GF-D8 (cell line): ENCODE measurements at regions not wholly inside any gene's neighbourhood (a gene's known extent, or its start where the extent isn't known, plus 50 kb on each side); places are given as distances from the start of the nearest gene placed in this dataset.

Experiments
- DNase-seq: peaks from one replicate; lab custom pipeline; 2025; lab: John Stamatoyannopoulos, UW

DNA sequence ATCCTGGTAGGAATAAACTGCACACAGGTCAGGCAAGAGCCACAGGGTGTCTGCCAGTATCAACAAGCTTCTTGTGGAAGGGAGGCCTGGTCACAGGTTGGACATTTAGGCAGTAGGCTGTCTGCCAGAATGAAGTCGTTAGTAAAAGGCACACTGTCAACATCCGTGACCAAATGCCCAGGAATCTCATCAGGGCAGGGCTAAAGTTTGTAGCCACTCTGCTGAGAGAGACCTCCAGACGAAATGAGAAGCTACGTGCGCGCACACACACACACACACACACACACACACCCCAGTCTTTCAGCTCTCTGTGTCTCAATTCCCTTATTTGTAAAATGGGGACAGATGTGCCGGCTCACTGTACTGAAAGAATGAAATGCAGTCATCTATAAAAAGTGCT, 408.7 kb upstream of the ZFP42 start:
- no peak for DNase-seq

DNA sequence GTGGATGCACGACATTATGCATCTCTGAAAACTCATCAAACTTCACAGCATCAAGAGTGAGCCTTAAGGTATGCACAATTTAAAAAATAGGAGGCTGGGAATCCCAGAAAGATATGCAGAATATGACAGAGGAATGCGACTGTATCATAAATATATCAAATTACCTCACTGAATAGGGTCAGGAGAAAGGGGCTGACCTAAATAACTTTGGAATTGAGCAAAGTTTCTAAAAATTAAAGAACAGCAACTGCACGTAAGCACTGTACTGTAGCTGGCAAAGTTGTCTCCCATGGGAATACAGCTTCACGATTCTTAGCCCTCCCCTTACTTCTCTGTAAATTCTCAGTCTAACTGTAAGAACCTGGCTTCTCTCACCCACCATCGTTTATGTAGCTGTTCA, 397.4 kb upstream of the ZFP42 start:
- DNase-seq = no peak

DNA sequence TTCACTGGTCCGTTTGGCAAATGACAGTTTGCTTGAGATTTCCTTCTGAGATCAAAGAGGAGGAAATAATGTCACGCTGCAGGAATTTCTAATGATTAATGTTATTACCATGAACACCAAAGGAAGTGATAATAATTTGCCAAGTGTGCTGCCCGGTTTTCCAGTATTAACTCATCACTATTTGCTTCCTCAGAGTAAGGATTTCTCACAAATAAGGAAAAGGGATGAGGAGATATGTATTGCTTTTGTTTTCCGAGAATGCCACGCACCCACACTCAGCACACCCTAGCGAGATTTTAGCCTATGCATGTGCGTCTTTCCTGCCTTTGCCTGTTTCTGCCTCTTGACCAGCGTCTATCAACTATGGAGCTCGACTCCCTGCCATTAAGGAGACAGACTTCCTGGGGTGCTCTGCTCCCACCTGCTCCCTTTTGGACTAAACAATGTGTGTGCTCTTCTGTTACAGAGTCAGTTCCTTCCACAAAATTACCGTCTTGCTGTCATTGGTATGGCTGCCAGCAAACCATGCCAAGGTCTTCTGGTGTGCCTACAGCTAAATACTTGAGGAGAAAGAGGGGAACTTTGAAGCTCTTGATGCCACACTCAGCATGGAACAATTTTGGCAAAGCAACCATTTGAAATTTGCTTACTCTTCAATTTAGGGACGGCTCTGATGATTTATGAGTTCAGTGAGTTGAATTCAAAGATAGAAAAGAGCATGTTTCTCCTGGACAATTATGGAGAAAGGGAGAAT, 393.1 kb upstream of the ZFP42 start:
- no peak for DNase-seq

DNA sequence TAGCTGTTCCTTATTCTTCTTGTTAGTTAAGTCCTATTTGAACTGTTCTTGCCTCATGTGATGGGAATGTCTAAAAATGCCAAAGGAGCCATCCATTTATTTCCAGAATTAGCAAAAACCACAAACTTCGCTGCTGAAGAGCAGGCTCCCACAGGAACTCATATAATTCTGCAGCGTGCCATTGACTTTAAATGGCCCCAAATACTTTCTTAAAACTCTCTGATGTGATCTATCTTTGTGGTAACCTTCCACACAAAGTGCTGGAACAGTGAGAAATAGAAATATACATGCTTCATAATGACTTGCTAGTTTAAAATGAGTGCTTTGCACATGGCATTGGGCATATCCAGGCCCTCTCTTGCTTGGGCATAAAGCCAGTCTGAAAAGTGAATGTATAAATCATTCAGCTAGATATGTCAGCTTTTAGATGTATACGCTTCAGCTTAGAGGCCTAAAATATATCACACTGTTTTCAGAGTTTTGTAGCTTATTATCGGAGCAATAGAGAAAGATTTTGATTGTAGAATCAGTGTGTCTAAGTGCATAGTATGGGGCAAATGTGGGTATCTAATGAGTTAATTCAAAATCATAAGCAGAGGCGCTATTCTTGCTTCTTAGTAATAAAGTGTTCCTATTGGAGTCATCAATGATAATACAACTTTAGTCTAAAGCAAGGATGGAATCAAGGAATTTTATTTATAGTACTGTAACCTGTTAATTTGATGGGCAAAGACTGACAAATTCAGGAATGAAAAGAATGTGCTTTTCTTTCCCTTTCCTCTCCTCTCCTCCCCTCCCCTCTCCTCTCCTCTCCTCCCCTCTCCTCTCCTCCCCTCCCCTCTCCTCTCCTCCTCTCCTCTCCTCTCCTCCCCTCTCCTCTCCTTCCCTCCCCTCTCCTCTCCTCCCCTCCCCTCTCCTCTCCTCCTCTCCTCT, 392.2 kb upstream of the ZFP42 start:
- DNase-seq = no peak

DNA sequence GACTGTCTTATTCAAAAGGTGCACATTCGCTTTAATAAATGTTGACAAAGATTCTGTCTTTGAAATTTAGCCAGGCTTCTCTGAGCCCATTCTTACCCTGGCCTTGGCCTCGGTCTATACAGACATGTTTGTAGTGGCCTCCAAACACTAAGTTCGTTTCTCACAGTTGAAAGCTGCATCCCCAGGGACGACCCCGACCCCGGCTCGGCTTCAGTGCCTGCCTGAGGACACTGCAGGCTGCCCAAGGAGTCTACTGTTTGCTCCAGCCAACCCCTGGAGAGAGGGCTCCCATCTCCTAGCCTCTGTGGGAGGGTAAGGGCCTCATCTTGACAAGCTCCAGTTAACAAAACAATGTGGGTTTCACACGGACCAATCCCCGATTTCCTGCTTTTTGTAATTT, 390.6 kb upstream of the ZFP42 start:
- DNase-seq = no peak

DNA sequence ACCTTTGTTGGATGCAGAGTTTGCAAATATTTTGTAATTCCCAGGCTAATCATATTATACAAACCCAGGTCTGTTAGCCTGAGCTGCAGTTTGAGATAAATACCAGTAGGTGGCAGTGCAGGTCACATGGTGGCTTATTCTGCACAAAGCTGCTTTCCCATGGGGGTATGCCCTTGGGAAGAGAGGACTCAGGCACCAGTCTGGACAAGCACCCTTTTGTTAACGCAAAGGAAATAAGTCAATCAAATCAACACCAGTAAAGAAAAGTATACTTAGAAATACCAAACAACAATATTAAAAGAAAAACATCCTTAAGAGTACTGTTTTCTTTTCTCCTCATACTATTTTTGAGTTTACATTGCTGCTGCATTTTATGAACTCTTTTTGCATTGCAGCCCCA, 389.0 kb upstream of the ZFP42 start:
- no peak for DNase-seq

DNA sequence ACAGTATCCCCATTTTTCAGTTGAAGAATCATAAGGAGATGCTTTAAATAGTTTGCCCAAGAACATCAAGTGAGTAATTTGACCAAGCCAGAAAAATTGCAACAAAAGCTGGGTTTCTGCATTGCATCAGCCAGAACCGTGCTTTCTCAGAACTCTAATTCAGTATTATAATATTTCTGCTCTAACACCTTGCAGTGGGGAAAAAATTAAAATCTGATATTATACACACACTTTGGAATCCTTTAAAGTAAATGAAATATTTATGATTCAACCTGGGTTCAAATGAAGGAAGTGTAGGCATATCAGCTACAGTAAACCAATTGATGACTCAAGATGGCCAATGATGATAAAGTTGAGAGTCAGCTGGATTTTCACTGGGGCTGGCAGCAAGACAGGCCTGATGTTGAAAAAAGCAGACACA, 387.6 kb upstream of the ZFP42 start:
- no peak for DNase-seq

DNA sequence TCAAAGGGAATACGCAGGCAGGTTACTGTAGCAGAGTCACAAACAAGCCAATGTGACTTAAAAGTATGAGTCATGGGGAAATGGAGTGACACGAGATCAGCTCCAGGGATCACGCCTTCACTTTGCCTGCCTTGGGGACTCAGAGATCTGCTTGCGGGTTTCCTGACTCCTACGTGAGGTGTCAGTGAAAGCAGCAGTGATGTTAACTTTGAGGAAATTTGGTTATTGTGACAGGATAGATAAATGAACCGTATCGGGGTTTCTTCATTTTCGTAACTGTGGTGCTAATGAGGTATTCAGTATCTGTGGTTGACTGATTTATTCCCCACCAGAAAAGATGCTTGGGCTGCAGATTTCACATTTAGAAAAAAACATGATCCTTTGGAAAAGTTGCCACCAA, 383.3 kb upstream of the ZFP42 start:
- DNase-seq = no peak

DNA sequence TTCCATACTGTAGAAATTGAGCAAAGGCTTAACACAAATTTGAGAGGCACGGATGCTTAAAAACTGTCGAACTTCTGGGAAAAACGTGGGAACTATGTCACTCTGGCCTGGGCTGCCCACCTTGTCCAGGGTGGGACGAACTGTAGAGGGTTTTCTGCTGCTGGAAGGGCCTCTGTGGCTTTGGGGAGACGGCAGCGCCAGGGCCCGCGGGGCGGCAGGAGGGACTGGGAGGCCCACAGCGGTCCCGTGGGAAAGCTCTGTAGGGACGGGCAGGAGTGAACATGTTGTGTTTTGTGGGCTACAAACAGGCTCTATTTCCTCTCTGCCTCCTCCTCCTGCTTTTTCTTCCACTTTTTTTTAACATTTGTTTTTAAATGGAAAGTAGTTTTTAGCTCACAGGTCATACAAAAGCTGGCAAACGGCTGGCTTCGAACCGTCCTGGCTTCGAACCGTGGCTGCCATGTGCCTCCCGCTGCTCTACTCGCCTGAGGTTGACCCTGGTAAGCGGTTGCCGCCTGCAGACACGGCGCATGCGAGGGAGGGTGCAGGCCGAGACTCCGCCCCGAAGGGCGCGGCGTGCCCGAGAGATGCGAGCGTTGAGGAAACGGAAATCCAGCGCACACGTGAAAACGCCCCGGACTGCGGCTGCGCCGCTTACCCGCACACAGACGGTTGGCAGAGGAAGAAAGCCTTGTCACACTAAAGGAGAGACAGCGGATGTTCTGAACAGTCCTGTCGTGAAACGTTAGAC, 382.3 kb upstream of the ZFP42 start:
- DNase-seq = no peak

DNA sequence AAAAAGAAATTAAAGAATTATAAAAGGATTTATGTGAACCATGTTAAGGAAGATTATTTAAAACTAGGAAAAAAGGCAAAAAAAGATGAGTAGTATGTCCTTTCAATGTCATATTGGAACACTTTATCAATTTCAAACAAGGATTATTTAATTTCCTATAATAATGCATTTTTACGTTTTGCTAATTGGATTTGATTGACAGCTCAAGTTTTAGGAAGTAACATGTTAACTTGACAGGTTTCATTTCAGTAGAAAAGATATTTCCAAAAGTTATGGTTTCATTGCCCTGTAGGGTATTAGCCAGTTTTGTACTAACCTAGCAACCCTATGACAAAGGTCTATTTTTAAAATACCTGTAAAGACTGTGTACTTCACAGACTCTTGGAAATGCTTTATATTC, 379.6 kb upstream of the ZFP42 start:
- no peak for DNase-seq

DNA sequence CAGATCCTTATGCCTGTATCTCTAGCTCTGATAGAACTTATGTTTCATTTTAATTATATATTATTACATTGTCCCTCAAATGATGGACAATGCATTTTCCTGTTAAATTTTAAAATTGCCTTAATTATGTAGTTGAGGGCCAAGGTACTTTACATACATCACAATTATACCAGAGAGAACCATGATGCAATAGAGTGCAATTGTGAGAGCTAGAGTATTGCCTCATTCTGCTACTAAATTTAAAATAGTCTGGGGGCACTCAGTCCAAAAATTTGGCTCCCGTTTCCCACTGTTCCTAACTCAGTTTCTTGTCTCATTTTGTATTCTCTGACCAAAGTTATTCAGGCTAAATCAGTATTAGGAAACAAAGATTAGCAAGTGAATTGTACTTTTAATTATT, 378.5 kb upstream of the ZFP42 start:
- no peak for DNase-seq

DNA sequence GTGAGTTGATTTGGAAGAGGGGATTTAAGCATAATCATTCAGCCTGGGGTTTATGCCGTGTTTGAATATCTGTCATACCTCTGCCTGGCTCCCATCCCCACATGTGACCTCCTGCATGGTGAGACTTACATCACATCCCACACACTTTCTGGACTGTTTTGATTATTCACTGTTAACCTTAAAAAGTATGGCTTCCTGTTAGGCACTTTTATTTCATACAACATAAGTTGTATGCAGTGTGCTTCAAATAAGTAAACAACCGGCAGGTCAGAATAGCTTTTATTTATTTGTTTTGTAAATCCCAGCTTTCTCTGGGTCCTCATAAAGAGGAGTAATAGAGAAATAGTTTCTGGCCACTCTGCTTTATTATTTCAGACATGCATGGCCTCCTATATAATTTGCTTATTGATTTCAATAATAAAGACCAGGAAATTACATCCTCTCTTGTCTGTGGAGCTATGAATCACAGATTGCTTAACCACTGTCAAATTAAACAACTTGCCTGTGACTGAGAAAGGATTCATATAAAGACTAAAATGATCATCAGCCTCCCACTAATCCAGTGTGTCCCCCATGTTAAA, 376.8 kb upstream of the ZFP42 start:
- no peak for DNase-seq

DNA sequence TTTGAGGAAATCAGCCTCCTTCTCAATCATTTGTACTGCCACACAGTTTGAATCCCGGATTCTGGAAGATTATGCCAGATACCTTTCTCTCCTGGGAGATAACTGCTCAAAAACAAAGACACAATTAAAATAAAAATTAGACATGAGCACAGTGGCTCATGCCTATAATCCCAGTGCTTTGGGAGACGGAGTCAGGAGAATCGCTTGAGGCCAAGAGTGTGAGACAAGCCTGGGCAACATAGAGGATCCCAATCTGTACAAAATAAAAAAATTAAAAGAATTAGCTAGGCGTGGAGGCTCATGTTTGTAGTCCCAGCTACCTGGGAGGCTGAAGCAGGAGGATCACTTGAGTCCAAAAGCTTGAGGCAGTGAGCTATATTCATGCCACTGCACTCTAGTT, 376.3 kb upstream of the ZFP42 start:
- DNase-seq = no peak

DNA sequence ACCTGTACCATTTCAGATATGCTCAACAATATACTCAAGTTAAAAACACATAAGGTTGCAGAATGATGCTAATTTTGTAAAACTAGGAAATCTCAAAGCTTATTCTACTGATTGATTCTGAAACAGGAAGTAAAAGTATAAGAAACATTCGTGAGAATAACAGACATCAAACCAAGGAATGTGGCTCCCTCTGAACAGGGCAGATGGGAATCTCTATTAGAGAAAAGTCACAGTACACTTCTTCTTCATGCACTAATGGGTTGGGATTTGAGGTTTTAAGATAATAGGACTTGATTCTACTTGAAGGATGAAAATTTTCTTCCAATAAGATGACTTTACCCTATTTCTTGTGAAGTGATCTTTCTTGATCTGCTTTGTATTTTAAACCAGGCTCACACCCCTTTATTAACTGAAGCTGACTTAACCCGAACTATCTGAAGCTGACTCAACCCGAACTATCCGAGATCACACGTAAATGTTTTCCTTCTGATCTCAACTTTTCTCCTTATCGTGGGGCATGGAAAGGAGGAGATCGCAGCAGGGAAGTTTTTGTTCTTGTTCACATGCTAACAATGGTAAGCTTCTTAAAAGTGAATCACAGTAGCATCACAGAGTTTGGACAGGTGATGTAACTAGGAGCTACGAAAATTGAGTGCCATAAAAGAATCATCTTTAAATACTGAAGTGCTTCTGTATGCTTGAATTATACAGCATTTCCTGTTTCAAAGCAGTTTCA, 363.1 kb upstream of the ZFP42 start:
- DNase-seq = no peak

DNA sequence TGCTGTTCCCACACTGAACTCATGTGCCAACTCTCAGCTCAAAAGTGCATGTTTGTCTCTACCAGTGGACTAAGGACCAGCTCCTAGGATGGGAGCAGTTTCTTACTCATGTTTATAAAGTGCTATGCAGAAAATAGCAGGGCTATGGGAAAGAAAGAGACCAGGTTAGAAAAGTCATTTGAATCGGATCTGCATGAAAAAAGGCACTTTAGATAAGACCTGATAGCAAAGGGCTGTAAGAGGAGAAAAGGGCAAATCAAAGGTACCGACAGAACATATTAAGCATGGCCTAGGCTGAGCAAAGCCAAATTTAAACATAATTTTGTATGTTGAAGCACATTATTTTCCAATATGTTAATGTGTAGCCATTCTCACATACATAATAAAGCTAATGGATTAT, 362.3 kb upstream of the ZFP42 start:
- DNase-seq = no peak

DNA sequence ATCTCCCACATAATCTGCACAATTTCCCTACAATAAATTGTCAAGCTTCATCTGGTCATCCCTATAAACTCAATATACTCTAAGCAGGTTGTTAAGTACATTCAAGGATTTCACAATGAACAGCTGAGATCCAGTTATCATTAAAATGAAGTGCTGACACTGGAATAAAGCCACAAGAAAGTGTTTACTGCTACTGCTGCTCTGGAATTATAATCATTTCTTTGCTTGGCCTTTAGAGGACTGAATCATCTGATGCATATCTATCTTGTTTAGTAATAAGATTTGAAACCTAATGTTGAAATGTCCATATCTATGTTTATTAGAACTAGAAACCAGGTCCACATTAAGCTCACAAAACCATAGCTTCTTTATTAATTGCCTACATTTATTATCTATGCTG, 338.6 kb upstream of the ZFP42 start:
- DNase-seq = no peak

DNA sequence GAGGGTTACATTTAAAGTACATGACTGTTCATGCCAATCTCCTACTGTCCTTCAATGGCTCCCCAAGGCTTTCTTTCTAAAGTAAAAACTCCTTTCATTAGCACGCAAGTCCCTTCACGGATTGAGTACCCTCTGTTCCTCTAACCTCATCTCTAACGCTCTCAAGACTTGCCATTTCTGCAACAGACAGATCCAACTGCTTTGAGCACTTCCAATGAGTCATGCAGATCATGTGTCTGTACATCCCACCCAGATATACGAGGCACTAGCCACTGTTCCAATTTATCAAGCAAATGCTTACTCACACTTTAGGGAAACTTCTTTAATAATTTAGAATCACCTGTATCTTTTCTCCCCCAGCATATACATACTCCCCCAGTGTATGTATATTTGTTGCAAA, 332.5 kb upstream of the ZFP42 start:
- no peak for DNase-seq

DNA sequence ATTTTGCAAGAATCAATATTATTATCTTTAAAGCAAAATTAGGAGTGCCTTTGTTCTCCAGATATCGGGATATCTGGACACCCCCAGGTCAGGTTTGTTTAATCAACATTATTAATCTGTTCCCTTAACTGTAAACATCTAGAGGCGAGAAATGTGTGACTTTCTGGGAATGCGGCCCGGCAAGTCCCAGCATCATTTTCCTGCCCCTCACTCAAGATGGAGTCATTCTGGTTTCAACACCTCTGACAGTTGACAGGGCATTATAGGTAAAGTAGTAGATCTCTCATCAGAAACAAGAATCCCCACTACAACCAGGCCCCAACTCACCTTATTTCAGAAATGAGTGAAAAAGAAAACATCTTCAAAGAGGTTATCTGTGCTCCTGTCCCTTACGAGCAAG, 331.6 kb upstream of the ZFP42 start:
- no peak for DNase-seq

DNA sequence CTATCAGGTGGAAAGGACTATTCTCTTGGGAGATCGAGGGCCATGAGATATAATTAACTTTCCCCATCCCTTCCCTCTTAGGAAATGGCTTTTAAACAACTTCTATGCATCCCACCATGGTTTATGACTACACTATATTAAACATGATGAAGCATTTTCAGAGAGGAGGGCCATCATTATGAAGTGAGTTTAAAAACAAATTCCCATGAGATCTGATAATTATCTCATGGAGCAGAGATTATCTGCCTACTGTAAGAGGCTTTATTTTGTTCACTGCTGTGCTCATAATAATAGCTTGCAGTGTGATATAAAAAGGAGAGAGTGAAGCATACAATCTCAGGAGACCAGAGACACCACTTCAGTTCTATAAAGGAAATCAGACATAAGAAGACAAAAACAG, 330.5 kb upstream of the ZFP42 start:
- no peak for DNase-seq

DNA sequence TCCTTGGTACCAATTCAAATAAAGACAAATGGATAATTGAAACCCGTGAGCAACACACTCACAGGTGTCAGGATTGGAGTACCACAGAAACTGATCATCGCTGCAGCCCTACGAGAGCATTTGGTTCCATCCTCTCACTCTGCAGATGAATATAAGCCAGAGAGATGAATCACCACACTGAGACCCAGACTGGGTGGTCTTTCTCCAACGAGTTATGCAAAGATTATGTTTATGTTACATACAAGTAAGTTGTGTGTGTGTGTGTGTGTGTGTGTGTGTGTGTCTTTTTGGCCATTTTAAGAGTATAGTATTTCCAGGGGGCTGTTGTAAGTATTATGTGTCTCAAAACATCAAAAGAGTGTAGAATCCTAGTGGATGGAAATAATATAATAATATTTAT, 329.5 kb upstream of the ZFP42 start:
- no peak for DNase-seq

DNA sequence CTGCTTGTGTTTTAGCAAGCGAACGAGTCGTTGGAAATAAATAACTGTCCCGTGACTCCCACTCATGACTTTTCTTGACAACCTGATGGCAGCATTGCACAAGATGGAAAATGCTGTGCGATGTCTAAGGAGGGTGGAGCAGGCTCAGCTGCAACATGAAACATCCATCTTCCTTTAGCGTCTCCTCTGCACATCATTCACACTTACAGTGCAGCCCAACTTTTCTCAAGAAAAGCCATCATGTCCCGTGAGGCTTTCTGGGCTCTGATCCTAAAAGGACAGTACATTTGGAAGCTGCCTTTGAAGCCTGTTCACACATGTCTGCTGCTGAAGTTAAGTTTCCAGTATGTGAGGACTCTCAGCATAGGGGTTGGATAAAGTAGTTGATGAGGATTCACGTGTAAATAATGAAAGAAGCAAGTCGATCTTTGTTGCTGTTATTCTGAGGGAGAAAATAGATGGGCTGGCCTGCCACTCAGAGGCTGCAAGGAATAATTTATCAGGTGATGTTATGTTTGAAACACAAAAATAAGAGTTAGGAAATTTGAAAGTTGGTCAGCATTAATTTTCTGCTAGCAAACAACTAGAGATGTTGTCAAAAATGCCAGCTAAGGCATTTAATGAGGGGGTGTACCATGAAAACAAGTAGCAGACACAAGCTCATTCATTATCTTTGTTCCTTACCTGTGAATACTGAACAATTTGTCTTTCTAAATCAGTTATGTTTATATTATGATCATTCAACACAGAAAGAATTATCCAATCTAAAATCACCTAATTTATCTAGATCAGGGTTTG, 328.7 kb upstream of the ZFP42 start:
- DNase-seq = no peak
